ENCODE measurements at regions not wholly inside any gene's neighbourhood (a gene's known extent, or its start where the extent isn't known, plus 50 kb on each side); places are given as distances from the start of the nearest gene placed in this dataset.

DNA sequence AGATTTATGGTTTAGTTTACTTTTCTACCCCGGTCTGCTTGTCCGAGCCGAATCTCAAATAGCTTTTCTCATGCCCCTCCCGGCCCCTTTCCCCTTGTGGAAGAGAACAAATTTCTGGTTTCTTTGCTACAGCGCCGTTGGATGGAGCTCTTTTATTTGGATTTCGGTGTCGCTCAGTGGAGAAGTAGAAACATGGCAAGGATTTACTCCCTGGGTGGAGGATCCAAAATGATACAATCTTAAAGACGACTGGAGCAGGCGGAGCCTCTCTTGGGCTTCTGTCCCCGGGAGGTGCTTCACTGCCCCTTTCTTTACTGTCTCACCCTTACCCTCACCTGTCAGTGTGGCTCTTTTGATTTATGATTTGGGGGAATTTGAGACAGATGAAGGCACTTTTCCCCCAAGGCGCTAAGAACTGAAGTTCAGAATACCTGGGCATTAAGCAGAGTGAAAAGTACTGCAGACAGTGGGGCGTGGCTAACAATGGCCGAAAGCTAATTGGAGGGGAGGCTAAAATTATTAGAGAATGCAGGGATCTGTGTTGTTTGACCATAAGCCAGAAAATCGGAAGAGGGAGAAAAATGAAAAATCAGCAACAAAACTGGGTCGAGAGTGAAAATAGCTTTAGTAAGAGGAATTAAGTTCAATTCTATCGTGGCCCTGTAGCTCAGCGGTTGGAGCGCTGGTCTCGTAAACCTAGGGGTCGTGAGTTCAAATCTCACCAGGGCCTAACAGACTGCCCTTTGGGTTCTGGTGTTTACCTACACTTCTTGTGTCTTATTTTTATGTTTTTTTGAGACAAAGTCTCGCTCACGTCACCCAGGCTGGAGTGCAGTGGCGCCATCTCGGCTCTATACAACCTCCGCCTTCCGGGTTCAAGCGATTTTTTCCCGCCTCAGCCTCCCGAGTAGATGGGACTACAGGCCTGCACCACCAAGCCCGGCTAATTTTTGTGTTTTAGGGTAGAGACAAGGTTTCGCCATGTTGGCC lies 145.1 kb upstream of the ZNF184 start:
- H3K4me3 ChIP-seq (ENCODE audit: low read length in 2 of 2) = peak overlapping the region; percentile 51 to 76
- no peaks in the 10 kb centered on the region for H3K36me3 ChIP-seq (replicated peaks in 1 of 2; ENCODE audit: control insufficient read depth in 2 of 2, insufficient read depth in 2 of 2, low read length in 2 of 2)
- no peak overlapping the region for H2BK120ac ChIP-seq (ENCODE audit: low read depth, low read length)
- H2AFZ ChIP-seq (ENCODE audit: low read length) = peak overlapping the region; percentile 88
- H4K8ac ChIP-seq (ENCODE audit: low read depth, low read length) = no peak overlapping the region
- no peaks in the 10 kb centered on the region for H3K4me1 ChIP-seq (ENCODE audit: control insufficient read depth in 2 of 2, insufficient read depth in 1 of 2, low read depth in 1 of 2, low read length in 2 of 2)
- no peak for DNase-seq (ENCODE audit: low spot score)
- H3K9me3 ChIP-seq (replicated peaks in 1 of 2; ENCODE audit: control insufficient read depth in 2 of 2, insufficient read depth in 1 of 2, low read depth in 1 of 2, low read length in 2 of 2) = no peaks in the 10 kb centered on the region
- no peak overlapping the region for H3K27ac ChIP-seq (replicated peaks; ENCODE audit: low read length)
- peaks cover 0 to 7% (median 4%) of the 10 kb centered on the region in 3 experiments for H3K27me3 ChIP-seq (ENCODE audit: control insufficient read depth in 3 of 3, insufficient read depth in 3 of 3, low read depth in 1 of 3, low read length in 3 of 3)
- no peak overlapping the region for H2BK12ac ChIP-seq (ENCODE audit: low read length)
- no peak overlapping the region for H3K14ac ChIP-seq (ENCODE audit: low read length)
- H3K79me1 ChIP-seq (ENCODE audit: low read depth, low read length) = no peaks in the 10 kb centered on the region
- H2BK5ac ChIP-seq (ENCODE audit: low read length) = no peak overlapping the region
- no peak overlapping the region for H3K18ac ChIP-seq (ENCODE audit: low read length)
- no peak overlapping the region for H3K4ac ChIP-seq (ENCODE audit: low read length)
- no peak overlapping the region for H4K91ac ChIP-seq (ENCODE audit: low read depth, low read length, poor library complexity)
- H2AK5ac ChIP-seq (ENCODE audit: low read depth, low read length) = no peak overlapping the region
- peak overlapping the region; percentile 81 for H3K4me2 ChIP-seq (ENCODE audit: insufficient read depth, low read length, poor library complexity, severe bottlenecking)
- H3K23ac ChIP-seq (ENCODE audit: low read depth, low read length, poor library complexity) = no peak overlapping the region
- no peak overlapping the region for H3K9ac ChIP-seq (ENCODE audit: low read depth, low read length, poor library complexity)
- no CpG with 5 or more reads among the region's 32 CpGs for WGBS, 2 donors (ENCODE audit: extremely low coverage in 2 of 2, insufficient read length in 2 of 2, insufficient replicate concordance in 1 of 2)
- H2BK15ac ChIP-seq (ENCODE audit: low read length) = no peak overlapping the region

- Histone ChIP-seq H3K4me1 (ENCODE audit: control insufficient read depth in 2 of 2, insufficient read depth in 1 of 2, low read depth in 1 of 2, low read length in 2 of 2) (no peaks in the 10 kb centered on the region), H3K4me2 (ENCODE audit: insufficient read depth, low read length, poor library complexity, severe bottlenecking) (peak overlapping the region; percentile 63), H3K4me3 (ENCODE audit: low read length in 2 of 2) (peak overlapping the region; percentile 51 to 85), H3K14ac (ENCODE audit: low read length) (no peak overlapping the region), H3K4ac (ENCODE audit: low read length) (no peak overlapping the region), H3K79me1 (ENCODE audit: low read depth, low read length) (no peaks in the 10 kb centered on the region), H3K27ac (replicated peaks; ENCODE audit: low read length) (no peak overlapping the region), H2BK120ac (ENCODE audit: low read depth, low read length) (no peak overlapping the region), H3K23ac (ENCODE audit: low read depth, low read length, poor library complexity) (no peak overlapping the region), H4K91ac (ENCODE audit: low read depth, low read length, poor library complexity) (no peak overlapping the region), H2AFZ (ENCODE audit: low read length) (peak overlapping the region; percentile 88), H2BK5ac (ENCODE audit: low read length) (no peak overlapping the region), H3K36me3 (replicated peaks in 1 of 2; ENCODE audit: control insufficient read depth in 2 of 2, insufficient read depth in 2 of 2, low read length in 2 of 2) (no peaks in the 10 kb centered on the region), H4K8ac (ENCODE audit: low read depth, low read length) (no peak overlapping the region), H3K9ac (ENCODE audit: low read depth, low read length, poor library complexity) (no peak overlapping the region), H2BK15ac (ENCODE audit: low read length) (no peak overlapping the region), H3K18ac (ENCODE audit: low read length) (no peak overlapping the region), H2AK5ac (ENCODE audit: low read depth, low read length) (no peak overlapping the region), H3K27me3 (ENCODE audit: control insufficient read depth in 3 of 3, insufficient read depth in 3 of 3, low read depth in 1 of 3, low read length in 3 of 3) (peaks cover 0 to 7% (median 4%) of the 10 kb centered on the region in 3 experiments), H2BK12ac (ENCODE audit: low read length) (no peak overlapping the region), H3K9me3 (replicated peaks in 1 of 2; ENCODE audit: control insufficient read depth in 2 of 2, insufficient read depth in 1 of 2, low read depth in 1 of 2, low read length in 2 of 2) (no peaks in the 10 kb centered on the region)
- DNase-seq (ENCODE audit: low spot score) = no peak
- WGBS, 2 donors (ENCODE audit: extremely low coverage in 2 of 2, insufficient read length in 2 of 2, insufficient replicate concordance in 1 of 2) = no CpG with 5 or more reads among the region's 18 CpGs
These were observed 144.3 kb upstream of the ZNF184 start for GRCh38 chr6:27617046-27617687.

DNA sequence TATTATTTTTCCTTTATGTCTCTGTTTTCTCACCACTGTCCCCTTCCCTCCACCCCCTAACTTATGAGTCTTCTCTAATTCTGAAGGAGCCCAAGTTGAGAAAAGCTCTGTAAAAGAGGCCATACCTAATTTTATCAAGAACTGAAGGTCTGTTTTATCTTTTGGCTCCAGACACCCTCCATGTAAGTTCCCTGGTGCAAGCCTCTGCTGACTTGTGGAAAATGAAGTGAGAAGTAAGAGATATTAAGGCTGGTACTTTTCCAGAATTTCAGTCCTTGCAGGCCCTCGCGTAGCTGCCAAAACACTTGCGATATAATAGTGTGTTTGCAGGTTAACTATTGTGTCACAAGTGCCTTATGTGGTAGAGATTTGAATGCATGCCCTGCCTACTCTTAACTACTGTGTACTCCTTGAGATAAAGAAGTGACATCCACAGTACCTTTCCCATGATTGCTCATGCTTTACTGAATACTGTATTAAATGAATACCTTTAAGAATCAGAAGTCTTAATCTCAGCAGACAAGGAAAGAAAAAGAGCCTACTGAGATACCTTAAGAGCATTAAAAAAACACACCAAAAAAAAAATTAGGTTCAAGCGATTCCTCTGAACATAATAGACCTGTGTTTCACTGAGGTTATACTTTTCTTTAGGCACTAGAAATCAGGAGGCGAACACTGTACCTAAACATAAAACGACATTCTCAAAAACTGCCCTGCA lies 143.6 kb upstream of the ZNF184 start:
- peak overlapping the region; percentile 63 for H3K4me2 ChIP-seq (ENCODE audit: insufficient read depth, low read length, poor library complexity, severe bottlenecking)
- no peak overlapping the region for H2AK5ac ChIP-seq (ENCODE audit: low read depth, low read length)
- H3K4me1 ChIP-seq (ENCODE audit: control insufficient read depth in 2 of 2, insufficient read depth in 1 of 2, low read depth in 1 of 2, low read length in 2 of 2) = no peaks in the 10 kb centered on the region
- no peak overlapping the region for H4K91ac ChIP-seq (ENCODE audit: low read depth, low read length, poor library complexity)
- H2BK5ac ChIP-seq (ENCODE audit: low read length) = no peak overlapping the region
- no peak overlapping the region for H4K8ac ChIP-seq (ENCODE audit: low read depth, low read length)
- no peaks in the 10 kb centered on the region for H3K9me3 ChIP-seq (replicated peaks in 1 of 2; ENCODE audit: control insufficient read depth in 2 of 2, insufficient read depth in 1 of 2, low read depth in 1 of 2, low read length in 2 of 2)
- no peak overlapping the region for H2BK120ac ChIP-seq (ENCODE audit: low read depth, low read length)
- no peaks in the 10 kb centered on the region for H3K36me3 ChIP-seq (replicated peaks in 1 of 2; ENCODE audit: control insufficient read depth in 2 of 2, insufficient read depth in 2 of 2, low read length in 2 of 2)
- H3K9ac ChIP-seq (ENCODE audit: low read depth, low read length, poor library complexity) = no peak overlapping the region
- peaks cover 0 to 7% (median 4%) of the 10 kb centered on the region in 3 experiments for H3K27me3 ChIP-seq (ENCODE audit: control insufficient read depth in 3 of 3, insufficient read depth in 3 of 3, low read depth in 1 of 3, low read length in 3 of 3)
- no peak overlapping the region for H3K4ac ChIP-seq (ENCODE audit: low read length)
- H2AFZ ChIP-seq (ENCODE audit: low read length) = peak overlapping the region; percentile 88
- no peak overlapping the region for H3K14ac ChIP-seq (ENCODE audit: low read length)
- no peak overlapping the region for H3K27ac ChIP-seq (replicated peaks; ENCODE audit: low read length)
- no peaks in the 10 kb centered on the region for H3K79me1 ChIP-seq (ENCODE audit: low read depth, low read length)
- no peak overlapping the region for H2BK12ac ChIP-seq (ENCODE audit: low read length)
- no peak for DNase-seq (ENCODE audit: low spot score)
- no peak overlapping the region for H3K23ac ChIP-seq (ENCODE audit: low read depth, low read length, poor library complexity)
- H2BK15ac ChIP-seq (ENCODE audit: low read length) = no peak overlapping the region
- H3K4me3 ChIP-seq (ENCODE audit: low read length in 2 of 2) = peak overlapping the region in 1 of 2 donors; percentile 51
- H3K18ac ChIP-seq (ENCODE audit: low read length) = no peak overlapping the region
- no CpG with 5 or more reads among the region's 6 CpGs for WGBS, 2 donors (ENCODE audit: extremely low coverage in 2 of 2, insufficient read length in 2 of 2, insufficient replicate concordance in 1 of 2)
